CD4-positive, alpha-beta memory T cell (primary cell): ENCODE measurements at regions not wholly inside any gene's neighbourhood (a gene's known extent, or its start where the extent isn't known, plus 50 kb on each side); places are given as distances from the start of the nearest gene placed in this dataset.

ENCODE experiments used
- CTCF ChIA-PET: fragments of 350-600 bp; sonication (Branson Sonifier 250); formaldehyde crosslinking; loops from one replicate; lab custom pipeline; 2021; ENCODE audit warnings: inconsistent platforms; ENCODE audit not compliant: partially characterized antibody; lab: Charles Lee
- POLR2A ChIA-PET: fragments of 350-600 bp; sonication (Branson Sonifier 250); formaldehyde crosslinking; loops from one replicate; lab custom pipeline; 2021; ENCODE audit not compliant: partially characterized antibody; lab: Charles Lee
- DNase-seq, 5 donors: peaks; one replicate each; pipeline versions ENCODE4 v3.0.0 to v3.0.0-alpha.2; 2020 to 2022; ENCODE audit warnings: mixed read lengths in 1 of 5
- H3K27ac ChIP-seq: one replicate; pipeline ENCODE4 v1.7.0; 2013; ENCODE audit warnings: low read depth, low read length
- H3K27me3 ChIP-seq: 2 replicates; pipeline ENCODE4 v1.7.0; 2013; ENCODE audit warnings: mild to moderate bottlenecking, low read length, moderate library complexity; ENCODE audit not compliant: insufficient read depth
- H3K36me3 ChIP-seq: 2 replicates; pipeline ENCODE4 v1.7.0; 2013; ENCODE audit warnings: mild to moderate bottlenecking, low read length, moderate library complexity; ENCODE audit not compliant: insufficient read depth
- H3K4me1 ChIP-seq: 2 replicates; pipeline ENCODE4 v1.7.0; 2013; ENCODE audit warnings: mild to moderate bottlenecking, low read length, moderate library complexity; ENCODE audit not compliant: insufficient read depth
- H3K4me3 ChIP-seq, 2 donors: one replicate each; pipeline ENCODE4 v1.7.0; 2013; ENCODE audit warnings: low read length in 2 of 2, mild to moderate bottlenecking in 1 of 2
- H3K9me3 ChIP-seq, 2 donors: one replicate each; pipeline ENCODE4 v1.7.0; 2013; ENCODE audit warnings: low read length in 2 of 2, control low read depth in 1 of 2; ENCODE audit not compliant: control insufficient read depth in 1 of 2
- H3K27ac Mint-ChIP-seq, 7 donors: one replicate each; pipeline ENCODE4 v1.8.0; 2020 to 2021; ENCODE audit warnings: mixed read lengths in 7 of 7, mild to moderate bottlenecking in 6 of 7, inconsistent platforms in 3 of 7, moderate library complexity in 3 of 7
- H3K27me3 Mint-ChIP-seq, 2 donors: one replicate each; pipeline ENCODE4 v1.8.0; 2020 to 2021; ENCODE audit warnings: mixed read lengths in 2 of 2
- H3K36me3 Mint-ChIP-seq, 2 donors: one replicate each; pipeline ENCODE4 v1.8.0; 2020 to 2021; ENCODE audit warnings: mixed read lengths in 2 of 2, inconsistent platforms in 1 of 2, mild to moderate bottlenecking in 1 of 2
- H3K4me1 Mint-ChIP-seq, 4 donors: one replicate each; pipeline ENCODE4 v1.8.0; 2020 to 2021; ENCODE audit warnings: mixed read lengths in 4 of 4, mild to moderate bottlenecking in 1 of 4
- H3K4me3 Mint-ChIP-seq, 8 donors: one replicate each; pipeline ENCODE4 v1.8.0; 2020 to 2021; ENCODE audit warnings: mixed read lengths in 8 of 8, mild to moderate bottlenecking in 7 of 8, moderate library complexity in 6 of 8, inconsistent platforms in 3 of 8
- H3K9me3 Mint-ChIP-seq, 8 donors: one replicate each; pipeline ENCODE4 v1.8.0; 2020 to 2021; ENCODE audit warnings: mixed read lengths in 8 of 8, mild to moderate bottlenecking in 5 of 8, inconsistent platforms in 3 of 8, moderate library complexity in 1 of 8
- intact Hi-C: fragments of 100-400 bp; cut with micrococcal nuclease; formaldehyde crosslinking; loops from one replicate; pipeline ENCODE4 v1.15.1; 2023

- no peaks in the 10 kb centered on the region for H3K36me3 Mint-ChIP-seq
- Histone ChIP-seq H3K27me3 (no peaks in the 10 kb centered on the region), H3K9me3 (no peaks in the 10 kb centered on the region), H3K4me1 (no peaks in the 10 kb centered on the region), H3K27ac (no peak overlapping the region), H3K4me3 (no peak overlapping the region), H3K36me3 (no peaks in the 10 kb centered on the region)
- CTCF ChIA-PET = no interaction called here
- intact Hi-C loops = no loop called here
- no peaks in the 10 kb centered on the region for H3K4me1 Mint-ChIP-seq
- H3K27me3 Mint-ChIP-seq = peaks cover 5 to 9% of the 10 kb centered on the region in 2 donors
- no peak overlapping the region for H3K4me3 Mint-ChIP-seq
- no peak overlapping the region for H3K27ac Mint-ChIP-seq
- DNase-seq = no peak
- peaks cover 0 to 15% (median 3%) of the 10 kb centered on the region in 8 donors for H3K9me3 Mint-ChIP-seq
- POLR2A ChIA-PET = no interaction called here
Measured at GRCh38 chr4:141962486-141962885, 326.1 kb downstream of the IL15 start.

DNA sequence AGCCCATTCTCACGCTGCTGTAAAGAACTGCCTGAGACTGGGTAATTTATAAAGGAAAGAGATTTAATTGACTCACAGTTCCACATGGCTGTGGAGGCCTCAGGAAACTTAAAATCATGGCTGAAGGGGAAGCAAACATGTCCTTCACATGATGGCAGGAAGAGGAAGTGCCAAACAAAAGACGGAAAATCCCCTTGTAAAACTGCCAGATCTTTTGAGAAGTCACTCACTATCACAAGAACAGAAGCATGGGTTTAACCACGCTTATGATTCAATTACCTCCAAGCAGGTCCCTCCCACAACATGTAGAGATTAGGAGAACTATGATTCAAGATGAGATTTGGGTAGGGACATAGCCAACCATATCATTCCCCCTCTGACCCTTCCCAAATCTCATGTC lies 335.5 kb downstream of the IL15 start:
- no peaks in the 10 kb centered on the region for H3K4me1 ChIP-seq
- no peaks in the 10 kb centered on the region for H3K27me3 ChIP-seq
- Mint-ChIP-seq H3K27me3 (peaks cover 8 to 9% of the 10 kb centered on the region in 2 donors), H3K4me1 (no peaks in the 10 kb centered on the region), H3K36me3 (no peaks in the 10 kb centered on the region), H3K27ac (no peak overlapping the region), H3K9me3 (peaks cover 0 to 35% (median 9%) of the 10 kb centered on the region in 8 donors), H3K4me3 (no peak overlapping the region)
- no peaks in the 10 kb centered on the region for H3K36me3 ChIP-seq
- DNase-seq = no peak
- H3K4me3 ChIP-seq = no peak overlapping the region
- no peak overlapping the region for H3K27ac ChIP-seq
- intact Hi-C loops = no loop called here
- H3K9me3 ChIP-seq = no peaks in the 10 kb centered on the region
- POLR2A ChIA-PET = no interaction called here
- CTCF ChIA-PET = no interaction called here

DNA sequence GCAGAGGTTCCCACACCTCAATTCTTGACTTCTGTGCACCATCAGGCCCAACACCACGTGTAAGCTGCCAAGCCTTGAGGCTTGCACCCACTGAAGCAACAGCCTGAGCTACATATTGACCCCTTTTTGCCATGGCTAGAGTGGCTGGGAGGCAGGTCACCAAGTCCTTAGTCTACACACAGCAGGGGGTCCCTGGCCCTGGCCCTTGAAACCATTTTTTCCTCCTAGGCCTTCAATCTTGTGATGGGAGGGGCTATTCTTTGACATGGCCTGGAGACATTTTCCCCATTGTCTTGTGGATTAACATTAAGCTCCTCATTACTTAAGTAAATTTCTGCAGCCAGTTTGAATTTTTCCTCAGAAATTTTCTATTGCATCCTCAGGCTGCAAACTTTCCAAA lies 336.6 kb downstream of the IL15 start:
- DNase-seq = no peak
- peaks cover 3 to 5% of the 10 kb centered on the region in 2 donors for H3K27me3 Mint-ChIP-seq
- H3K4me1 Mint-ChIP-seq = peaks cover 0 to 2% (median 0%) of the 10 kb centered on the region in 4 donors
- no peaks in the 10 kb centered on the region for H3K9me3 ChIP-seq
- H3K27me3 ChIP-seq = no peaks in the 10 kb centered on the region
- H3K27ac ChIP-seq = no peak overlapping the region
- no peak overlapping the region for H3K4me3 ChIP-seq
- no peak overlapping the region for H3K27ac Mint-ChIP-seq
- intact Hi-C loops = no loop called here
- peaks cover 0 to 29% (median 6%) of the 10 kb centered on the region in 8 donors for H3K9me3 Mint-ChIP-seq
- no peaks in the 10 kb centered on the region for H3K36me3 ChIP-seq
- no peaks in the 10 kb centered on the region for H3K4me1 ChIP-seq
- no peak overlapping the region for H3K4me3 Mint-ChIP-seq
- ChIA-PET POLR2A (no interaction called here), CTCF (no interaction called here)
- H3K36me3 Mint-ChIP-seq = no peaks in the 10 kb centered on the region
